ENCODE measurements at regions not wholly inside any gene's neighbourhood (a gene's known extent, or its start where the extent isn't known, plus 50 kb on each side); places are given as distances from the start of the nearest gene placed in this dataset.

- 71 to 82% methylated on average over 17 of the region's 17 CpGs for WGBS, 2 donors
- Histone ChIP-seq H3K36me3 (ENCODE audit: control insufficient read depth in 4 of 4, insufficient read depth in 4 of 4, low read length in 4 of 4) (no peaks in the 10 kb centered on the region), H3K4me3 (no peak overlapping the region), H3K9ac (ENCODE audit: insufficient read depth in 1 of 2, low read length in 2 of 2) (no peak overlapping the region), H3K27me3 (ENCODE audit: control insufficient read depth in 3 of 3, insufficient read depth in 3 of 3, low read length in 2 of 3) (peaks cover 0 to 5% (median 0%) of the 10 kb centered on the region in 3 donors), H3K4me1 (ENCODE audit: control insufficient read depth in 5 of 5, insufficient read depth in 5 of 5, low read length in 5 of 5) (peaks cover 0 to 38% (median 2%) of the 10 kb centered on the region in 5 donors), H3K27ac (ENCODE audit: low read depth in 1 of 2, low read length in 1 of 2) (no peak overlapping the region), H3K9me3 (ENCODE audit: control insufficient read depth in 4 of 4, insufficient read depth in 3 of 4, low read length in 3 of 4) (peaks cover 0 to 6% (median 0%) of the 10 kb centered on the region in 4 donors)
- ATAC-seq (ENCODE audit: insufficient read depth, low FRiP score) (no peak), DNase-seq (no peak)
- TF ChIP-seq CTCF (IDR thresholded peaks at IDR 0.05; ENCODE audit: control extremely low read depth, extremely low read depth) = no peak
Measured at GRCh38 chr17:73785958-73786743, 141.9 kb upstream of the SDK2 start.

- Histone ChIP-seq H3K36me3 (ENCODE audit: control insufficient read depth in 4 of 4, insufficient read depth in 4 of 4, low read length in 4 of 4) (no peaks in the 10 kb centered on the region), H3K4me1 (ENCODE audit: control insufficient read depth in 5 of 5, insufficient read depth in 5 of 5, low read length in 5 of 5) (peaks cover 0 to 32% (median 2%) of the 10 kb centered on the region in 5 donors), H3K9me3 (ENCODE audit: control insufficient read depth in 4 of 4, insufficient read depth in 3 of 4, low read length in 3 of 4) (peaks cover 0 to 6% (median 0%) of the 10 kb centered on the region in 4 donors), H3K27me3 (ENCODE audit: control insufficient read depth in 3 of 3, insufficient read depth in 3 of 3, low read length in 2 of 3) (peaks cover 0 to 5% (median 0%) of the 10 kb centered on the region in 3 donors), H3K9ac (ENCODE audit: insufficient read depth in 1 of 2, low read length in 2 of 2) (no peak overlapping the region), H3K27ac (ENCODE audit: low read depth in 1 of 2, low read length in 1 of 2) (no peak overlapping the region), H3K4me3 (no peak overlapping the region)
- no peak for TF ChIP-seq CTCF (IDR thresholded peaks at IDR 0.05; ENCODE audit: control extremely low read depth, extremely low read depth)
- DNase-seq (no peak), ATAC-seq (ENCODE audit: insufficient read depth, low FRiP score) (no peak)
- 64 to 72% methylated on average over 13 of the region's 13 CpGs for WGBS, 2 donors
Measured at GRCh38 chr17:73787076-73788059, 143.1 kb upstream of the SDK2 start.

- no peak for TF ChIP-seq CTCF (IDR thresholded peaks at IDR 0.05; ENCODE audit: control extremely low read depth, extremely low read depth)
Measured at GRCh38 chr17:73788111-73788510, 143.9 kb upstream of the SDK2 start.

More at GRCh38 chr17:73788111-73788510, 143.9 kb upstream of the SDK2 start:
- peaks cover 0 to 5% (median 0%) of the 10 kb centered on the region in 3 donors for H3K27me3 ChIP-seq (ENCODE audit: control insufficient read depth in 3 of 3, insufficient read depth in 3 of 3, low read length in 2 of 3)
- WGBS, 2 donors = 81 to 89% methylated on average over 4 of the region's 4 CpGs
- no peak overlapping the region for H3K4me3 ChIP-seq
- H3K9ac ChIP-seq (ENCODE audit: insufficient read depth in 1 of 2, low read length in 2 of 2) = no peak overlapping the region
- peaks cover 0 to 30% (median 2%) of the 10 kb centered on the region in 5 donors for H3K4me1 ChIP-seq (ENCODE audit: control insufficient read depth in 5 of 5, insufficient read depth in 5 of 5, low read length in 5 of 5)
- peaks cover 0 to 6% (median 0%) of the 10 kb centered on the region in 4 donors for H3K9me3 ChIP-seq (ENCODE audit: control insufficient read depth in 4 of 4, insufficient read depth in 3 of 4, low read length in 3 of 4)
- ATAC-seq (ENCODE audit: insufficient read depth, low FRiP score) = no peak
- DNase-seq = no peak
- H3K36me3 ChIP-seq (ENCODE audit: control insufficient read depth in 4 of 4, insufficient read depth in 4 of 4, low read length in 4 of 4) = no peaks in the 10 kb centered on the region
- no peak overlapping the region for H3K27ac ChIP-seq (ENCODE audit: low read depth in 1 of 2, low read length in 1 of 2)

Data from lung (tissue), 11 donors.